ENCODE measurements at regions not wholly inside any gene's neighbourhood (a gene's known extent, or its start where the extent isn't known, plus 50 kb on each side); places are given as distances from the start of the nearest gene placed in this dataset.

- no peak for DNase-seq
These were observed 804.5 kb upstream of the POU3F3 start for GRCh38 chr2:104049438-104049837.

GRCh38 chr2:104049981-104050380 lies 803.9 kb upstream of the POU3F3 start:
- no peak for DNase-seq

GRCh38 chr2:104050656-104051242 lies 803.2 kb upstream of the POU3F3 start:
- DNase-seq, result peak; percentile 73

- DNase-seq, result no peak
These were observed 802.1 kb upstream of the POU3F3 start for GRCh38 chr2:104051766-104052165.

GRCh38 chr2:104052356-104052755 lies 801.6 kb upstream of the POU3F3 start:
- DNase-seq, result no peak

- no peak for DNase-seq
These were observed 797.5 kb upstream of the POU3F3 start for GRCh38 chr2:104056451-104056850.

GRCh38 chr2:104068665-104069064 lies 785.2 kb upstream of the POU3F3 start:
- no peak for DNase-seq

- no peak for DNase-seq
These were observed 776.3 kb upstream of the POU3F3 start for GRCh38 chr2:104077573-104077972.

GRCh38 chr2:104078431-104079157 lies 775.3 kb upstream of the POU3F3 start:
- peak; percentile 1 for DNase-seq

GRCh38 chr2:104088745-104089144 lies 765.2 kb upstream of the POU3F3 start:
- DNase-seq, result no peak

- DNase-seq, result no peak
These were observed 763.5 kb upstream of the POU3F3 start for GRCh38 chr2:104090407-104090806.

- no peak for DNase-seq
These were observed 762.0 kb upstream of the POU3F3 start for GRCh38 chr2:104091894-104092293.

- DNase-seq, result no peak
These were observed 761.0 kb upstream of the POU3F3 start for GRCh38 chr2:104092886-104093285.

- DNase-seq, result no peak
These were observed 751.3 kb upstream of the POU3F3 start for GRCh38 chr2:104102615-104103014.

- DNase-seq, result no peak
These were observed 744.6 kb upstream of the POU3F3 start for GRCh38 chr2:104109356-104109755.

GRCh38 chr2:104118889-104119288 lies 735.0 kb upstream of the POU3F3 start:
- DNase-seq, result no peak

- DNase-seq, result no peak
These were observed 733.7 kb upstream of the POU3F3 start for GRCh38 chr2:104120171-104120570.

GRCh38 chr2:104125096-104125495 lies 728.8 kb upstream of the POU3F3 start:
- DNase-seq, result no peak

GRCh38 chr2:104127049-104127770 lies 726.7 kb upstream of the POU3F3 start:
- DNase-seq, result no peak

GRCh38 chr2:104140361-104140760 lies 713.6 kb upstream of the POU3F3 start:
- no peak for DNase-seq

- DNase-seq, result no peak
These were observed 695.7 kb upstream of the POU3F3 start for GRCh38 chr2:104158191-104158590.

GRCh38 chr2:104163611-104164130 lies 690.2 kb upstream of the POU3F3 start:
- DNase-seq, result no peak

- no peak for DNase-seq
These were observed 689.1 kb upstream of the POU3F3 start for GRCh38 chr2:104164721-104165252.

- peak; percentile 2 for DNase-seq
These were observed 676.7 kb upstream of the POU3F3 start for GRCh38 chr2:104177179-104177578.

All from NCI-H345 (cell line).